IMR-90 (cell line): ENCODE measurements at regions not wholly inside any gene's neighbourhood (a gene's known extent, or its start where the extent isn't known, plus 50 kb on each side); places are given as distances from the start of the nearest gene placed in this dataset.

ENCODE experiments used
- ATAC-seq: fragments of 200-7000 bp; cut with Tn5 transposase; 2 replicates; pipeline ENCODE4 v1.9.1; 2020; ENCODE audit warnings: low read depth, mild to moderate bottlenecking, moderate library complexity
- BruUV-seq: library from RNA; stranded (reverse); fragments of 400-500 nt; replicated peaks from 2 replicates; lab custom pipeline; 2021; lab: Mats Ljungman, UMichigan
- CTCF ChIA-PET: fragments of 300-600 bp; formaldehyde crosslinking; extraction: SDS; loops from one replicate; lab custom pipeline; 2021; ENCODE audit warnings: antibody characterized with exemption; lab: Yijun Ruan, JAX
- POLR2A ChIA-PET: fragments of 300-600 bp; sonication (Branson Sonifier 250); formaldehyde crosslinking; loops from one replicate; lab custom pipeline; 2022; ENCODE audit warnings: antibody characterized with exemption; ENCODE audit not compliant: unreplicated experiment; lab: Charles Lee
- DNase-seq: peaks from one replicate; pipeline ENCODE4 v3.0.0; 2013
- H2AFZ ChIP-seq: replicated peaks from 2 replicates; pipeline ENCODE3; 2013; ENCODE audit warnings: low read length, mild to moderate bottlenecking; ENCODE audit not compliant: poor library complexity
- H2AK5ac ChIP-seq: 2 replicates; pipeline ENCODE4 v1.6.1; 2013; ENCODE audit warnings: low read depth, low read length, inconsistent platforms
- H2AK9ac ChIP-seq: replicated peaks from 2 replicates; pipeline ENCODE3; 2013; ENCODE audit warnings: mild to moderate bottlenecking, low read depth, low read length, moderate library complexity; ENCODE audit not compliant: poor library complexity
- H2BK120ac ChIP-seq: 2 replicates; pipeline ENCODE4 v1.6.1; 2013; ENCODE audit warnings: low read depth, low read length, inconsistent platforms
- H2BK15ac ChIP-seq: 3 replicates; pipeline ENCODE4 v1.6.1; 2013; ENCODE audit warnings: low read depth, low read length, inconsistent platforms
- H2BK20ac ChIP-seq: 2 replicates; pipeline ENCODE4 v1.6.1; 2013; ENCODE audit warnings: low read depth, mild to moderate bottlenecking, inconsistent platforms, low read length, moderate library complexity
- H2BK5ac ChIP-seq: 2 replicates; pipeline ENCODE4 v1.6.1; 2013; ENCODE audit warnings: mild to moderate bottlenecking, low read depth, low read length, inconsistent platforms; ENCODE audit not compliant: poor library complexity, severe bottlenecking
- H3K14ac ChIP-seq: replicated peaks from 2 replicates; pipeline ENCODE4 v1.6.1; 2013; ENCODE audit warnings: low read depth, low read length, inconsistent platforms
- H3K18ac ChIP-seq: 2 replicates; pipeline ENCODE4 v1.6.1; 2013; ENCODE audit warnings: low read depth, low read length, control low read depth
- H3K23ac ChIP-seq: 2 replicates; pipeline ENCODE4 v1.6.1; 2013; ENCODE audit warnings: low read depth, low read length, inconsistent platforms
- H3K27ac ChIP-seq: 2 replicates; pipeline ENCODE4 v1.5.1; 2013; ENCODE audit warnings: mild to moderate bottlenecking, control low read depth, low read length; ENCODE audit not compliant: insufficient read depth
- H3K27me3 ChIP-seq: 2 replicates; pipeline ENCODE4 v1.6.1; 2013; ENCODE audit warnings: low read length; ENCODE audit not compliant: control insufficient read depth, insufficient read depth
- H3K36me3 ChIP-seq: 2 replicates; pipeline ENCODE4 v1.6.1; 2013; ENCODE audit warnings: low read length, mixed read lengths; ENCODE audit not compliant: control insufficient read depth, insufficient read depth
- H3K4ac ChIP-seq: 2 replicates; pipeline ENCODE4 v1.6.1; 2013; ENCODE audit warnings: low read depth, low read length, inconsistent platforms
- H3K4me1 ChIP-seq: 2 replicates; pipeline ENCODE4 v1.6.1; 2013; ENCODE audit warnings: low read length, mixed read lengths; ENCODE audit not compliant: control insufficient read depth, insufficient read depth
- H3K4me2 ChIP-seq: 2 replicates; pipeline ENCODE4 v1.6.1; 2013; ENCODE audit warnings: low read depth, mild to moderate bottlenecking, control low read depth, low read length, moderate library complexity
- H3K4me3 ChIP-seq: 2 replicates; pipeline ENCODE4 v1.5.1; 2013; ENCODE audit warnings: low read depth, mild to moderate bottlenecking, control low read depth, low read length, moderate library complexity; ENCODE audit not compliant: insufficient read depth
- H3K56ac ChIP-seq: 2 replicates; pipeline ENCODE4 v1.6.1; 2013; ENCODE audit warnings: low read length, inconsistent platforms; ENCODE audit not compliant: insufficient read depth; ENCODE audit errors: extremely low read depth
- H3K79me1 ChIP-seq, 2 experiments: 2 replicates each; pipeline ENCODE4 v1.6.1; 2013; ENCODE audit warnings: low read length in 2 of 2, inconsistent platforms in 1 of 2, low read depth in 1 of 2
- H3K9ac ChIP-seq: 2 replicates; pipeline ENCODE4 v1.6.1; 2013; ENCODE audit warnings: low read depth, low read length, control low read depth
- H3K9me1 ChIP-seq: 2 replicates; pipeline ENCODE4 v1.6.1; 2013; ENCODE audit warnings: low read length, inconsistent platforms; ENCODE audit not compliant: insufficient read depth
- H3K9me3 ChIP-seq: 2 replicates; pipeline ENCODE4 v1.6.1; 2013; ENCODE audit warnings: low read length; ENCODE audit not compliant: control insufficient read depth, insufficient read depth
- H4K20me1 ChIP-seq: 2 replicates; pipeline ENCODE4 v1.6.1; 2013; ENCODE audit warnings: low read length, inconsistent platforms; ENCODE audit not compliant: insufficient read depth
- H4K5ac ChIP-seq: 2 replicates; pipeline ENCODE4 v1.6.1; 2013; ENCODE audit warnings: mild to moderate bottlenecking, low read depth, low read length, control low read depth
- H4K8ac ChIP-seq, 2 experiments: 2 replicates each; pipeline ENCODE4 v1.6.1; 2013; ENCODE audit warnings: low read depth in 2 of 2, low read length in 2 of 2, control low read depth in 1 of 2, inconsistent platforms in 1 of 2
- H4K91ac ChIP-seq: 2 replicates; pipeline ENCODE4 v1.6.1; 2013; ENCODE audit warnings: low read depth, low read length, inconsistent platforms; ENCODE audit not compliant: insufficient read depth
- BHLHE40 ChIP-seq: fragments of 150-350 bp; IDR thresholded peaks from 2 replicates; pipeline ENCODE4 v1.6.1; 2016; ENCODE audit warnings: mild to moderate bottlenecking, low read depth, low read length
- CEBPB ChIP-seq: IDR thresholded peaks from 2 replicates; pipeline ENCODE4 v1.6.1; 2012; ENCODE audit warnings: low read depth, low read length, improper control_type of control experiment
- CHD1 ChIP-seq: IDR thresholded peaks from 2 replicates; pipeline ENCODE4 v1.6.1; 2012; ENCODE audit warnings: low read depth, low read length, improper control_type of control experiment
- FOS ChIP-seq: fragments of 150-350 bp; IDR thresholded peaks from 2 replicates; pipeline ENCODE4 v1.6.1; 2016; ENCODE audit warnings: low read depth, low read length
- MAFK ChIP-seq: IDR thresholded peaks from 2 replicates; pipeline ENCODE4 v1.6.1; 2012; ENCODE audit warnings: low read depth, low read length, improper control_type of control experiment
- MAZ ChIP-seq: IDR thresholded peaks from 2 replicates; pipeline ENCODE4 v1.6.1; 2012; ENCODE audit warnings: low read depth, mild to moderate bottlenecking, low read length, improper control_type of control experiment, moderate library complexity, borderline replicate concordance
- MXI1 ChIP-seq: IDR thresholded peaks from 2 replicates; pipeline ENCODE4 v1.6.1; 2012; ENCODE audit warnings: low read depth, mild to moderate bottlenecking, low read length, moderate library complexity, borderline replicate concordance
- NFE2L2 ChIP-seq: fragments of 150-350 bp; IDR thresholded peaks from 2 replicates; pipeline ENCODE4 v1.6.1; 2016; ENCODE audit warnings: low read depth, mild to moderate bottlenecking, low read length
- POLR2A ChIP-seq: IDR thresholded peaks from 2 replicates; pipeline ENCODE4 v1.6.1; 2012; ENCODE audit warnings: mild to moderate bottlenecking, low read depth, low read length
- RAD21 ChIP-seq: IDR thresholded peaks from 2 replicates; pipeline ENCODE4 v1.6.1; 2012; ENCODE audit warnings: low read length, improper control_type of control experiment
- RCOR1 ChIP-seq: IDR thresholded peaks from 2 replicates; pipeline ENCODE4 v1.6.1; 2012; ENCODE audit warnings: mild to moderate bottlenecking, low read length, improper control_type of control experiment; ENCODE audit not compliant: insufficient replicate concordance
- RFX5 ChIP-seq: IDR thresholded peaks from 2 replicates; pipeline ENCODE4 v1.8.0; 2012; ENCODE audit warnings: low read depth, mild to moderate bottlenecking, low read length, moderate library complexity
- SMC3 ChIP-seq: fragments of 150-350 bp; IDR thresholded peaks from 2 replicates; pipeline ENCODE4 v1.6.1; 2016; ENCODE audit warnings: low read depth, mild to moderate bottlenecking, antibody characterized with exemption, low read length, moderate library complexity
- whole genome bisulfite sequencing, 2 experiments: methylation state at CpG; one replicate each; pipeline versions ENCODE4 v1.1.5 to v1.1.7; 2013; ENCODE audit warnings: missing lambda C conversion rate in 2 of 2; ENCODE audit not compliant: insufficient read length in 1 of 2; ENCODE audit errors: extremely low coverage in 2 of 2; 5-methylcytosine and 5-hydroxymethylcytosine counted together
- dilution Hi-C: fragments of 300-500 bp; cut with HindIII; formaldehyde crosslinking; loops from one replicate; pipeline ENCODE4 v1.14.3; 2018; ENCODE audit warnings: low sequenced_read_pairs; ENCODE audit not compliant: unreplicated experiment
- in situ Hi-C: fragments of 300-500 bp; cut with MboI; formaldehyde crosslinking; loops from 3 replicates; pipeline ENCODE4 v1.14.3; 2019; ENCODE audit warnings: low sequenced_read_pairs, inconsistent platforms, mixed read lengths
- intact Hi-C: fragments of 100-400 bp; cut with micrococcal nuclease; formaldehyde crosslinking; loops from 2 replicates; pipeline ENCODE4 v1.10.0; 2022
- TF ChIP-seq, protein P1 (sequence below): conservative IDR thresholded peaks from 2 replicates; pipeline ENCODE4 v1.5.1; 2012; ENCODE audit warnings: mild to moderate bottlenecking, low read depth, low read length, improper control_type of control experiment
- TF ChIP-seq, protein P2 (sequence below): fragments of 150-350 bp; IDR thresholded peaks from 2 replicates; pipeline ENCODE4 v1.6.1; 2016; ENCODE audit warnings: low read depth, mild to moderate bottlenecking, low read length, moderate library complexity, borderline replicate concordance
- TF ChIP-seq, protein P3 (sequence below): fragments of 150-350 bp; IDR thresholded peaks from 2 replicates; pipeline ENCODE4 v1.6.1; 2017; ENCODE audit warnings: mild to moderate bottlenecking, antibody characterized with exemption, low read length, low read depth

- no peak overlapping the region for H2BK20ac ChIP-seq
- H2BK120ac ChIP-seq: no peak overlapping the region
- H4K5ac ChIP-seq: no peak overlapping the region
- H3K9ac ChIP-seq: no peak overlapping the region
- no TSS peak for BruUV-seq
- TF ChIP-seq MAZ (no peak), RFX5 (no peak), CHD1 (no peak), MAFK (no peak), FOS (no peak), RCOR1 (no peak), CEBPB (no peak), POLR2A (no peak), BHLHE40 (no peak), SMC3 (no peak), NFE2L2 (no peak), MXI1 (no peak), RAD21 (no peak)
- TF ChIP-seq, protein P1, sequence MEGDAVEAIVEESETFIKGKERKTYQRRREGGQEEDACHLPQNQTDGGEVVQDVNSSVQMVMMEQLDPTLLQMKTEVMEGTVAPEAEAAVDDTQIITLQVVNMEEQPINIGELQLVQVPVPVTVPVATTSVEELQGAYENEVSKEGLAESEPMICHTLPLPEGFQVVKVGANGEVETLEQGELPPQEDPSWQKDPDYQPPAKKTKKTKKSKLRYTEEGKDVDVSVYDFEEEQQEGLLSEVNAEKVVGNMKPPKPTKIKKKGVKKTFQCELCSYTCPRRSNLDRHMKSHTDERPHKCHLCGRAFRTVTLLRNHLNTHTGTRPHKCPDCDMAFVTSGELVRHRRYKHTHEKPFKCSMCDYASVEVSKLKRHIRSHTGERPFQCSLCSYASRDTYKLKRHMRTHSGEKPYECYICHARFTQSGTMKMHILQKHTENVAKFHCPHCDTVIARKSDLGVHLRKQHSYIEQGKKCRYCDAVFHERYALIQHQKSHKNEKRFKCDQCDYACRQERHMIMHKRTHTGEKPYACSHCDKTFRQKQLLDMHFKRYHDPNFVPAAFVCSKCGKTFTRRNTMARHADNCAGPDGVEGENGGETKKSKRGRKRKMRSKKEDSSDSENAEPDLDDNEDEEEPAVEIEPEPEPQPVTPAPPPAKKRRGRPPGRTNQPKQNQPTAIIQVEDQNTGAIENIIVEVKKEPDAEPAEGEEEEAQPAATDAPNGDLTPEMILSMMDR: no peak
- TF ChIP-seq, protein P2, sequence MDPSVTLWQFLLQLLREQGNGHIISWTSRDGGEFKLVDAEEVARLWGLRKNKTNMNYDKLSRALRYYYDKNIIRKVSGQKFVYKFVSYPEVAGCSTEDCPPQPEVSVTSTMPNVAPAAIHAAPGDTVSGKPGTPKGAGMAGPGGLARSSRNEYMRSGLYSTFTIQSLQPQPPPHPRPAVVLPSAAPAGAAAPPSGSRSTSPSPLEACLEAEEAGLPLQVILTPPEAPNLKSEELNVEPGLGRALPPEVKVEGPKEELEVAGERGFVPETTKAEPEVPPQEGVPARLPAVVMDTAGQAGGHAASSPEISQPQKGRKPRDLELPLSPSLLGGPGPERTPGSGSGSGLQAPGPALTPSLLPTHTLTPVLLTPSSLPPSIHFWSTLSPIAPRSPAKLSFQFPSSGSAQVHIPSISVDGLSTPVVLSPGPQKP: no peak
- TF ChIP-seq, protein P3, sequence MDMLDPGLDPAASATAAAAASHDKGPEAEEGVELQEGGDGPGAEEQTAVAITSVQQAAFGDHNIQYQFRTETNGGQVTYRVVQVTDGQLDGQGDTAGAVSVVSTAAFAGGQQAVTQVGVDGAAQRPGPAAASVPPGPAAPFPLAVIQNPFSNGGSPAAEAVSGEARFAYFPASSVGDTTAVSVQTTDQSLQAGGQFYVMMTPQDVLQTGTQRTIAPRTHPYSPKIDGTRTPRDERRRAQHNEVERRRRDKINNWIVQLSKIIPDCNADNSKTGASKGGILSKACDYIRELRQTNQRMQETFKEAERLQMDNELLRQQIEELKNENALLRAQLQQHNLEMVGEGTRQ: no peak
- dilution Hi-C loops (no loop called here), in situ Hi-C loops (loop anchor here (25.0 kb wide), 2 partner anchors 576 to 901 kb away; no protein-coding TSS in a partner anchor), intact Hi-C loops (loop anchor here (2.0 kb wide), 1 partner anchor 221 kb away; no protein-coding TSS in a partner anchor)
- no peak overlapping the region for H3K4me2 ChIP-seq
- POLR2A ChIA-PET: no interaction called here
- no peak overlapping the region for H3K4ac ChIP-seq
- H3K4me3 ChIP-seq: no peak overlapping the region
- no peaks in the 10 kb centered on the region for H3K36me3 ChIP-seq
- H3K27ac ChIP-seq: no peak overlapping the region
- ATAC-seq (no peak), DNase-seq (no peak)
- no CpG with 5 or more reads among the region's 8 CpGs for WGBS, 2 experiments
- no peaks in the 10 kb centered on the region for H3K4me1 ChIP-seq
- H2BK15ac ChIP-seq: no peak overlapping the region
- no peak overlapping the region for H3K18ac ChIP-seq
- no peak overlapping the region for H3K56ac ChIP-seq
- no peak overlapping the region for H2AK5ac ChIP-seq
- no peaks in the 10 kb centered on the region for H3K79me1 ChIP-seq
- no peak overlapping the region for H3K14ac ChIP-seq
- H2BK5ac ChIP-seq: no peak overlapping the region
- CTCF ChIA-PET: no interaction called here
- H3K9me3 ChIP-seq: no peaks in the 10 kb centered on the region
- H3K23ac ChIP-seq: no peak overlapping the region
- H2AFZ ChIP-seq: no peak overlapping the region
- no peak overlapping the region for H4K8ac ChIP-seq
- no peak overlapping the region for H2AK9ac ChIP-seq
- no peaks in the 10 kb centered on the region for H3K9me1 ChIP-seq
- no peaks in the 10 kb centered on the region for H4K20me1 ChIP-seq
- no peak overlapping the region for H4K91ac ChIP-seq
- H3K27me3 ChIP-seq: peaks cover 4% of the 10 kb centered on the region; the same call in 1 of the 2 replicates
These were observed 54.4 kb upstream of the SLC6A11 start for GRCh38 chr3:10761583-10761982.
